Keratinocyte (primary cell): ENCODE measurements at regions not wholly inside any gene's neighbourhood (a gene's known extent, or its start where the extent isn't known, plus 50 kb on each side); places are given as distances from the start of the nearest gene placed in this dataset.

ENCODE experiments used
- DNase-seq: peaks from one replicate; pipeline ENCODE4 v3.0.0-alpha.2; 2011; ENCODE audit warnings: low read depth, missing footprints, low spot score
- FAIRE-seq: peaks from 2 replicates; lab custom pipeline; 2011; peaks lifted over from hg19 to GRCh38; lab: Jason Lieb, UNC
- H2AFZ ChIP-seq: 2 replicates; pipeline ENCODE4 v1.6.0; 2012; ENCODE audit warnings: low read length, control low read depth, inconsistent platforms; ENCODE audit not compliant: control insufficient read depth
- H3K27ac ChIP-seq: 2 replicates; pipeline ENCODE4 v1.5.1; 2011; ENCODE audit warnings: low read length; ENCODE audit not compliant: control insufficient read depth, insufficient read depth
- H3K27me3 ChIP-seq: 3 replicates; pipeline ENCODE4 v1.6.0; 2011; ENCODE audit warnings: low read length; ENCODE audit not compliant: control insufficient read depth, insufficient read depth; ENCODE audit errors: extremely low read depth
- H3K36me3 ChIP-seq, 2 experiments: 2 replicates in 1 of 2; 3 replicates in 1 of 2; pipeline ENCODE4 v1.5.1; 2011; ENCODE audit warnings: low read length in 2 of 2, mild to moderate bottlenecking in 1 of 2; ENCODE audit not compliant: control insufficient read depth in 2 of 2, insufficient read depth in 2 of 2; ENCODE audit errors: extremely low read depth in 1 of 2
- H3K4me1 ChIP-seq: 3 replicates; pipeline ENCODE4 v1.5.1; 2011; ENCODE audit warnings: low read length; ENCODE audit not compliant: control insufficient read depth, insufficient read depth; ENCODE audit errors: extremely low read depth
- H3K4me2 ChIP-seq: 3 replicates; pipeline ENCODE4 v1.6.0; 2011; ENCODE audit warnings: low read depth, low read length; ENCODE audit not compliant: control insufficient read depth, insufficient read depth; ENCODE audit errors: extremely low read depth
- H3K4me3 ChIP-seq, 3 experiments: fragments of 200-600 bp in 1 of 3; sonication (generic) in 1 of 3; 2 replicates in 2 of 3; 3 replicates in 1 of 3; pipeline ENCODE4 v1.5.1; 2011 to 2016; ENCODE audit warnings: low read length in 3 of 3, mild to moderate bottlenecking in 3 of 3, control low read depth in 2 of 3, inconsistent platforms in 1 of 3, low read depth in 1 of 3, mixed read lengths in 1 of 3, mixed run types in 1 of 3, moderate library complexity in 1 of 3; ENCODE audit not compliant: control insufficient read depth in 2 of 3, insufficient read depth in 2 of 3; ENCODE audit errors: extremely low read depth in 1 of 3
- H3K79me2 ChIP-seq: 2 replicates; pipeline ENCODE4 v1.6.0; 2012; ENCODE audit warnings: low read length; ENCODE audit not compliant: control insufficient read depth, insufficient read depth
- H3K9ac ChIP-seq: 3 replicates; pipeline ENCODE4 v1.6.0; 2011; ENCODE audit warnings: low read length; ENCODE audit not compliant: control insufficient read depth, insufficient read depth; ENCODE audit errors: extremely low read depth
- H3K9me1 ChIP-seq: 3 replicates; pipeline ENCODE4 v1.6.0; 2011; ENCODE audit warnings: low read length; ENCODE audit not compliant: control insufficient read depth, insufficient read depth; ENCODE audit errors: extremely low read depth
- H3K9me3 ChIP-seq: 2 replicates; pipeline ENCODE4 v1.5.1; 2012; ENCODE audit warnings: low read depth, low read length; ENCODE audit not compliant: control insufficient read depth
- H4K20me1 ChIP-seq: 3 replicates; pipeline ENCODE4 v1.6.0; 2011; ENCODE audit warnings: low read length; ENCODE audit not compliant: control insufficient read depth, insufficient read depth; ENCODE audit errors: extremely low read depth
- CTCF ChIP-seq, 3 experiments: IDR thresholded peaks in 1 of 3; conservative IDR thresholded peaks in 1 of 3; optimal IDR thresholded peaks in 1 of 3; 2 replicates in 2 of 3; 3 replicates in 1 of 3; pipeline versions ENCODE3 to v1.5.1; 2011; ENCODE audit warnings: low read length in 3 of 3, mild to moderate bottlenecking in 3 of 3, moderate library complexity in 2 of 3, control low read depth in 1 of 3, inconsistent platforms in 1 of 3; ENCODE audit not compliant: insufficient read depth in 2 of 3; ENCODE audit errors: extremely low read depth in 1 of 3
- EZH2 ChIP-seq: IDR thresholded peaks from one replicate; pipeline ENCODE4 v1.6.1; 2012; ENCODE audit warnings: inconsistent platforms, mild to moderate bottlenecking, low read length, moderate library complexity
- dilution Hi-C: fragments of 300-500 bp; cut with MboI; formaldehyde crosslinking; loops from one replicate; pipeline ENCODE4 v1.7.0; 2020; ENCODE audit warnings: low sequenced_read_pairs; ENCODE audit not compliant: extremely low pct_ligation_motif_present

- H3K27me3 ChIP-seq = no peaks in the 10 kb centered on the region
- H3K9ac ChIP-seq = no peak overlapping the region
- FAIRE-seq = no peak
- H3K79me2 ChIP-seq = no peaks in the 10 kb centered on the region
- H3K36me3 ChIP-seq = no peaks in the 10 kb centered on the region
- no peaks in the 10 kb centered on the region for H3K9me3 ChIP-seq
- H2AFZ ChIP-seq = no peak overlapping the region
- H3K9me1 ChIP-seq = no peaks in the 10 kb centered on the region
- TF ChIP-seq CTCF (optimal IDR thresholded peaks at IDR 0.05 in 1 of 3, IDR thresholded peaks at IDR 0.05 in 1 of 3, conservative IDR thresholded peaks at IDR 0.05 in 1 of 3; ENCODE audit: extremely low read depth in 1 of 3, insufficient read depth in 2 of 3, low read length in 3 of 3) = no peak
- H3K27ac ChIP-seq = no peak overlapping the region
- dilution Hi-C loops = no loop called here
- no peak overlapping the region for H3K4me2 ChIP-seq
- H4K20me1 ChIP-seq = no peaks in the 10 kb centered on the region
- DNase-seq = no peak
- H3K4me3 ChIP-seq = no peak overlapping the region
- no peaks in the 10 kb centered on the region for H3K4me1 ChIP-seq
Observed at GRCh38 chr2:21690005-21690404, 566.2 kb downstream of the TDRD15 start.

- Histone ChIP-seq H3K4me3 (no peak overlapping the region), H3K36me3 (no peaks in the 10 kb centered on the region), H3K4me1 (no peaks in the 10 kb centered on the region), H2AFZ (no peak overlapping the region), H3K9ac (no peak overlapping the region), H4K20me1 (no peaks in the 10 kb centered on the region), H3K27me3 (no peaks in the 10 kb centered on the region), H3K9me3 (no peaks in the 10 kb centered on the region), H3K79me2 (no peaks in the 10 kb centered on the region), H3K27ac (no peak overlapping the region), H3K9me1 (no peaks in the 10 kb centered on the region), H3K4me2 (no peak overlapping the region)
- DNase-seq (no peak), FAIRE-seq (no peak)
- dilution Hi-C loops = no loop called here
- no peak for TF ChIP-seq EZH2
- no peak for TF ChIP-seq CTCF (optimal IDR thresholded peaks at IDR 0.05 in 1 of 3, IDR thresholded peaks at IDR 0.05 in 1 of 3, conservative IDR thresholded peaks at IDR 0.05 in 1 of 3; ENCODE audit: extremely low read depth in 1 of 3, insufficient read depth in 2 of 3, low read length in 3 of 3)
Observed at GRCh38 chr2:21693081-21693480, 569.3 kb downstream of the TDRD15 start.
